Stimulated activated naive CD8-positive, alpha-beta T cell treated with anti-CD3 and anti-CD28 coated beads, Interleukin-15, Interleukin-2, amounts not matched to agents 100 U/mL and 50 U/mL, for 24 hours (primary cell): ENCODE measurements at regions not wholly inside any gene's neighbourhood (a gene's known extent, or its start where the extent isn't known, plus 50 kb on each side); places are given as distances from the start of the nearest gene placed in this dataset.

ENCODE experiments used
- ATAC-seq: fragments of 150-1000 bp; cut with Tn5 transposase; one replicate; pipeline ENCODE4 v1.10.0; 2021
- DNase-seq: peaks from one replicate; pipeline ENCODE4 v3.0.0; 2021

DNA sequence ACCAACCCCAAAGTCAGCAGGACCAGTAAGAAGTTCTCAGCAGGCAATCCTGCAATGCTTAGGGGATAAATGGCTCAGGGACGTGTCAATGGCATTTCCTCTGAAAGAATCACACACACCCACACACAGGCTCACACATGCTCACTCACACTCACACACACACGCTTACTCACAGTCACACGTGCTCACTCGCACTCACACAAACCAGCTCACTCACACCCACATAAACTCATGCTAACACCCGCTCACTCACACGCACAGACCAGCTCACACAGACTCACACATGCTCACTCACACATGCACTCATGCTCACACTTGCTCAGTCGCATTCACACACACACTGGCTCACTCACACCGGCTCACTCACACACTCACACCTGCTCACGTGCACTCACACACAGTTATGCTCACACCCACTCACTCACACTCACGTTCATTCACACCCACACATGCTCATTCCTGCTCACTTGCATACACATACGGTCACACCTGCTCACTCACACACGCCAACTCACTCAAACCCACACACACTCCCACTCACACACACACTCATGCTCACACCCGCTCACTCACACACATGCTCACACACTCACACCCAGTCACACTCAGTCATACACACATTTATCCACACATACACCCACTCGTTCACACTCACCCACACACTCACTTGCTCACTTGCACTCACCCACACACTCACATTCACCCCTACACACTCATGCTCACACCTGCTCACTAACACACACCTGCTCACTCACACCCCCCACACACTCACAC lies 436.8 kb downstream of the BCL11B start:
- DNase-seq (no peak), ATAC-seq (no peak)

DNA sequence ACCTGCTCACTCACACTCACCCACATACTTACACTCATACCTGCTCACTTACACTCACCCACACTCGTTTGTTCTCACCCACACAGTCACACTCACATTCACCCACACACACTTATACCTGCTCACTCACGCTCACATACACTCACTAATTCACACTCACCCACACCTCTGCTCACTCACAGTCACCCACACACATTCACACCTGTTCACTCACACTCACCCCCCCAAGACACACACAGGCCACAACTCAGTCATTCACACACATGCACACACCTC lies 436.2 kb downstream of the BCL11B start:
- DNase-seq: no peak
- ATAC-seq: no peak

DNA sequence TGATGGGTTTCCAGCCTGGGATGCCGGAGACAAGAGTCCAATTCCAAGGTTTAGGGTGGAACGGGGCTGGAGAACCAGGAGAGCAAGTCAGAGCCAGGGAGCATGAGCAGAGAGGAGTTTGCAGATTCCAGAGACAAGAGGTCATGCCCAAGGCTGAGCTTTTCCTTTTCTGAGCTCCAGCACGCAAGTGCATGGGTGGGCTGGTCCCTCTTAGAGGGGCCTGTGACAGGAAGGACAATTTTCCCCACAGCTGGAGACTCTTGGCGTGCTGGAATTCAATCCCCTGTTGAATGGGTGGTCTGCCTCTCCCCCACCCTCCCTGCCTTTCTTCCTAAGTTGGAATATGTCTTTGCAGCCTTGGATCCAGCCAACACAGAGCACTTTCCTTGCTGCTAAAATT lies 431.9 kb downstream of the BCL11B start:
- no peak for ATAC-seq
- no peak for DNase-seq

DNA sequence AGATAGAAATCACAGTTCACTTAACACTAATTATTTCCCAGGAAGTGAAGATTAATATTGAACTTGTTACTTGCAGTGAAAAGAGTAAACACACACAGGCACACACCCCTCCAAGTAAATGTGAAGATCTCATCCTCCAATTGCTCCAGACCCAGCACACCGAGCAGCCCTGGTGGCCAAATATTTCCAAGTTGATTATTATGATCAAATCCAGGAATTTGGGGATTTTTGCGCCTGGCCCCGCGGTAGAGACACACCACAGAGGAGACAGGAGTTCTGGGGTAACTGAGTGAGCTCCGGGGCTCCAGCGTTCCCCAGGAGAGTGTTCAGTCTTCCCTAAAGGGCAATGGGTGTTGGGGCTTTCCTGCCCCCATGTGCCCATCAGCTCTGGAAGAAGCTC lies 431.5 kb downstream of the BCL11B start:
- ATAC-seq: no peak
- no peak for DNase-seq

DNA sequence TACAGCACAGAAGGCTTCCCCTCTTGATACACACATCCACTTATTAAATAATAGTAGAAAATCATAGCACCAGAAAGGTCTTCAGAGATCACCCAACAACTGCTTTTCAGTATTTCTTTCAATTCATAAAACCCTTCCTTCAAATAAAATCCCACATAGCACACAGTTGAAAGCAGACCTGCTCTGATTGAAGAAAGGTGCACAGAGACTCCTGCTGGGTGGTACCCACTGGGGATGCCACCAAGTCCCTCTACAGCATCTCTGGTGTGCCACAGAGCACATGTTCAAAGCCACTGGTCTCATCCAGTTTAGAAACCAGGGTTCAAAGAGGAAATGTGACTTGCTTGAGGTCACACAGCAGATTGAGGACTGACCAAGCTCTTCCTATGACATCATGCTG lies 427.5 kb downstream of the BCL11B start:
- ATAC-seq (no peak), DNase-seq (no peak)

DNA sequence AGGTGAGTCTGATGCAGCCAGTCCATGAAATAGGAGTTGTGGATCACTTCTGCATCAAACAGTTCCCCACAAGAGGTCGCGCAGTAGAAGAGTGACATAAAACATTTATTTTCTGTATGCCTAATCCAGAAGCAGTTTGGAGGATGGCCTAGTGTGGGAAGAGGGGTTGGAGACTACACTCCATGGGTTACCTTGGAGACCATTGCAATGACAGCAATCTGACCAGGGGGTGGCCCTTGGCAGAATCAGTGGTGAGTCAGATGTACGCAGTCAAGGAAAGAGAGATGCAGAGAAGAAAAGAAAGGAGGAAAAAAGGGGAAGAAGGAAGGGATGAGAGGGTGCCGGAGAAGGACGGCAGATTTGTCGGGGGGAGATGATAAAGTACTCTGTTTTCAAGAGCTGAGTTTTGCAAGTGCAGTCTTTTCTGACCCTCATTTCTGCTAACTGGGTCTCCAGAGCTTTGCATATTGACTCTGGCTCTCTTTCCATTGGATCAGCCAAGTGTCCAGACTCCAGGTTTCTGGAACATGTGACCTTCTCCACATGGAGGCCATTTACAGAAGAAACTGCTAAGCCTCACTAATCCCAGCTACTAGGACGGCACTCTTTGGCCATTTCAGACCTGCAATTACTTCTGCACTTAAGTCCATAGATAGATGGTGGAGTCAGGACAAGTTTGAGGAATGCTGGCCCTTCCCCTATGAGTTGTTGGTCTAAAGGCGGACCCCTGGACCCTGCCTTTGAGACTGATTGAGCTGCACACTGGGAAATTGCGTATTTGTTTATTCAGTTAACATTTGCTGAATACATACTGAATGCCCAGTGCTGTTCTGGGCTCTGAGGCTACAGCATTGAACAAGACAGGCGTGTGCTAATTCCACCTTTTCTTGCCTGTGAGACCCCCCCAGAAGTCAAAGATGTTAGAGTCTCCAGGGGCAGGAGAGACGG lies 424.2 kb downstream of the BCL11B start:
- no peak for ATAC-seq
- DNase-seq: no peak

DNA sequence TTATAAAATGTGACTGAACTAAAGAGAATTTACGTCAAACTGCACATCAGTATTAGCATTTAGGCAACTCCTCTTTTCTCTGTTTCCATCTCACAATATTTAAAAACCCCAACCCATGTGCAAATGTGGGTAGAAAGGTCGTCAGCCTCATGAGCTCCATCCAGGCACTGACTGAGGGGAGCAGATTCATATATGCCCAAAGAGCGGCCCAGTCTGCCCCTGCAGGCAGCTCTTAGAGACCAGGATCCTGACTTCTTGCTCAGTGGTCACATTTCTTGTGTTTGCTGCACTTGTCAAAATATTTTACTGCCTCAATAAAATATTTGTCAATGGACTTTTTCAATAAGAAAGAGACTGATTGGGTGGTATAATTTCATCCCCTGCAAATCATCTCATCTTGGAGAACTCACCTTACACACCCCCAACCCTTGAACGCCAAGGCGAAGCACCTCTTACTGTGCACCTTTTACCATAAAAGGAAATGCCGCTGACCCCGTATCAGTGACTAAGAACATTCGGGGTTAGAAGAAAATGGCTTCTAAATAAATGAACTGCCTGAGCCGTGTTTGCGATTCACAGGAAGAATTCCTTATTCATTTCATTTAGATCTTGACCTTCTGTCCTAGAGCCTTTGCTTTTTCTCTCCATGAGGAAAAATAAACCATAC lies 418.8 kb downstream of the BCL11B start:
- DNase-seq: no peak
- ATAC-seq: no peak

DNA sequence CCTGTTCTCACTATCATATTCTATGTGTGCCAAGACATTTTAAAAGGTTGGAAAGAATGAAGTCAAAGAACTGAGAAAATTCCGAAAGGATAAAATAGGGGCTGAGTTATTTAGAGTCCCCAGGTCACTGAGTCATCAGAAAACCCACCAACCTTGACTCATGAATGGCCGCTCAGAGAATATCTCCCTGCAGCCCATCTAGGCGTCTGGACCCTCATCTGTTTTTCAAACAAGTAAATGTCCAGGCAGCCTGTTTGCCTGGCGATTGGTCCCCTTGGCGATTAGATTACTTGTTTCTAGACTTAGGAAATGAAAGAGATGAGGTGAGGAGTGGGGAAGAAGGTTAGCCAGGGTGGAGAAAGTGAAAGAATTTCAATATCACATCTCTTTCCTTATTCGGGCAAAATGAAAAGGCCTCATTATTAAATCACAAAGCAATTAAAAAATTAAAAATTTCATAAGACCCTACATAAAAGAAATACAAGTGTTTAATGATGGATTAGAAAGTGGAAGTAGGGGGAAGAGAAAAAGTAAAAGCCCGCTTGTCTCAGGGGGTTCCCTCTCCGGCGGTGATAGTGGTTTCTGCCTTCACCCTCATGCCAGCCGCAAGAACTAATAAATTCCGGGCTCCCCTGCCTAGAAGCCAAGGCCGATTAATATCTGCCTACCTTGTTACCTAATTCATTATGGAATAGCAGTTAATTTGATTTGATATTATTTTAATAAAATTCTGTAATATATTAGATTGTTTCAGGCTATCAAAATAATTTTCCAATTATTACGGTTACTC lies 415.9 kb downstream of the BCL11B start:
- ATAC-seq: no peak
- no peak for DNase-seq

DNA sequence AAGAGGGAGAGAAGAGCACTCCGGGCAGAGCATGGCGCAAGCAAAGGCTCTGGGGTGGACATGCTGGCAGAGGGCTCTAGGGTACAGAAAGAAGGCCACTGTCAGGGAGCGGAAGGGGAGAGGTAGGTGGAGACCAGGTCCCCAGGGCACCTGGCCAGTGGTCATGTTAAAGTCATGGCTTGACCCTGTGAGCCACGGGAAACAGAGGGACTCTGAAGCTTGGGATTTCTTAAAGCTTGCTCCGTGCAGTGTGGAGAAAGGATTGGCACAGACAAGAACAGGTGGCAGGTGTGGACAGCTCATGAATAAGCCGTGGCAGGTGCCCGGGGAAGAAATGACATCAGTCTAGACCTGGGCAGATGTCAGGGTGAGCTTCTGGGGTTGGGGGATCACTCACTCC lies 413.8 kb downstream of the BCL11B start:
- DNase-seq: no peak
- no peak for ATAC-seq

DNA sequence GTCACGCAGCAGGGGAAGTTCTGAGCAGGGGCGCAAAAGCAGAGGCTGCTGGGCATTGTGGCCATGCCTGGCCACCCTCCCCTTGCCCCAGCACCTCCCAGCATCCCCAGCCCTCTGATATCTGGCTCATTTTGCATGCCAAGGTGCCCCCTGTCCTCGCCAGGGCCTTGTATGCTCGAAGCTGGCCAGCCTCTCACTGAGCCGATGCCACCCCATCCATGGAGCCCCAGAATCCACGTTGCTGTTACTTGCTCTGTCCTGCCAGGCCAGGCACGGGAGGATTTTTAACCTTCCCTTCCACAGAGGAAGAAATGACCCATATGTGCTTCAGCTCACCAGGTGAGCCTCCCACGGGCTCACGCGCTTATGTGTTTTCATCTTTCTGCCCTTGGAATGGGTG lies 413.4 kb downstream of the BCL11B start:
- DNase-seq (no peak), ATAC-seq (no peak)

DNA sequence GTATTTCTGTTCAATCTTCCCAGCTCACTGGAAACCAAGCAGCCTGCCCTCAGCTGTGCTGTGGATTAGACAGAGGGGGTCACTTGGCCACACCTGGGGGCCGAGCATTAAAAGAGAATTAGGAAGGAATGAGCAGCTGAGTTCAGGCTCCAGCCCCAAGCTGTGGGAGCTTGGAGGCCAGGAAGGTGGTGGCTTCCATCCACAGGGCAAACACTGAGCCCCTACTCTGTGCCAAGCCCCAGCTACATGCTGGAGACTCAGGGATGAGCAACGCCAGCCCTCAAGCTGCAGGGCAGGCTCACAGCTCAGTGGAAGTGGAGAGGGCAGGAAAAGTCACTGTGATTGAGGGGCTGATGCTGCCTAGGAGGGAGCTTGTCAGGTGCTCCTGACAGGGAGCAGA lies 412.7 kb downstream of the BCL11B start:
- DNase-seq (no peak), ATAC-seq (no peak)

DNA sequence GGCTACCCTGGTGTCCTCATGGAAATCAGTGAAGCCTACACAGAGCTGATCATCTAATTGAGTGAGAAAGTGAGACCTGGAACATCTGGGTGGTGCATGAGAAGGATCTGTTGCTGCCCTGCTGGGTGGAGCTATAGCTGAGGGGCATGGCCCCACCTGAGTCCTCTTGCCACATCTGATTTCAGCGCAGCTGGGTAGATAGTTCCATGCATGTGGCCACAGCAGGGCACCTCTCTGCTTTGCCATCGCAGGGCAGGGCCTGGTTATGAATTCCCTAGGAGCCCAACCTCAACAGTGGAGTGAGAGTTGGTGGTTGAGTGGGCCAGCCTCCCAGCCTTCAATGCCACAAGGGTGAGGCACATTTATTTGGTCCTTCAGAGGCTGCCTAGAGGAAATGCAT lies 407.8 kb downstream of the BCL11B start:
- DNase-seq: no peak

DNA sequence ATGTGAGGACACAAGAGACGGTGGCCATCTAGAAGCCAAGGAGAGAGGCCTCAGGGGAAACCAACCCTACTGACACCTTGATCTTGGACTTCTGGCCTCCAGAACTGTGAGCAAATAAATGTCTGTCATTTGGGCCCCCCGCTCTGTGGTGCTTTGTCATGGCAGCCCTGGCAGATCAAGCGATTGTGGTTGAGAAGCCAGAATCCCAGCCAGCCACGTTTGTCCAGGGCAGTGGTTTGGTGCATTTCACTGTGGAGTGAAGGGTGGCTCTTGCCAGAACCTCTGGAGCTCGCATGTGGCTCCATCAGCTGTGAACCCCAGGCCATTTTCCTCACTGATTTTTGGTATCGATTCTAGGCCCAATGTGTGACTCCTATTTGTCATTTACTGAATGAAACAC lies 404.9 kb downstream of the BCL11B start:
- DNase-seq: no peak

More for the DNA sequence above, 407.8 kb downstream of the BCL11B start:
- ATAC-seq: no peak

DNA sequence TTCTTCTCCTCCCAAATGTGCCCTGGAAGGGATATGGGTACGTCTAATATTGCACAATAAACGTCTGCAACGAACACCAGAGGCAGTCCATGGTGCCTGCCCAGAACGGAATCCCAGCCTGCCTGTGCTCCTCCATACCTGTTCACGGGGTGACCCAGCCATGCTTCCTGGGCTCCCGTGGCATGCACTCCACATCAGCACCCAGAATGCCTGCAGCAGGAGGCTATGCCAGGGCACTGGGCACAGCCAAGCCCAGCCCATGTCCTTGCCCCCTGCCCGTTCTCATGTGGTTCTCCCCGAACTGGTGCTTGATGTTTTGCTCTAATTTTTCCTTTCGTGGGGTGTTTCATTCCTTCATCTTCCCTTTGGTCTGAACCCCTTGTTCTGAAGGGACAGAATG lies 404.3 kb downstream of the BCL11B start:
- no peak for ATAC-seq

More for the DNA sequence above, 404.9 kb downstream of the BCL11B start:
- ATAC-seq: no peak

DNA sequence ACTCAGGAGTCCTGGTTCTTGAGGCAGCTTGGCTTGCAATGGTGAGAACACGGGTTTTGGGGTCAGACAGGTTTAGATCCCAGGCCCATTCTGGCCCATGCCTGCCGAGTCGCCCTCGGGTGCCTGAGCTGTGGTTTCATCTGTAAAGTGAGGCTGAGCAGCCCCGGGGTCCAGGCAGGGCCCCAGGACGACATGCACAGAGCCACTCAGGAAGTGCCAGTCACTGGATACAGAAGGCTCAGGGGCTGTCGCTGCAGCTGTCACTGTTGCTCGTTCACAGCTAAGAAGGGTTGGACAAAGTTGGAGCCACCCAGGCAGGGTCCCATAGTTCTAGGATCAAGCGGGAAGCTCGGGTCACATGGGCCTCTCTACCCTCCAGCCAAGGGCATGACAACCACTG lies 403.1 kb downstream of the BCL11B start:
- DNase-seq (no peak), ATAC-seq (no peak)

More for the DNA sequence above, 404.3 kb downstream of the BCL11B start:
- no peak for DNase-seq

DNA sequence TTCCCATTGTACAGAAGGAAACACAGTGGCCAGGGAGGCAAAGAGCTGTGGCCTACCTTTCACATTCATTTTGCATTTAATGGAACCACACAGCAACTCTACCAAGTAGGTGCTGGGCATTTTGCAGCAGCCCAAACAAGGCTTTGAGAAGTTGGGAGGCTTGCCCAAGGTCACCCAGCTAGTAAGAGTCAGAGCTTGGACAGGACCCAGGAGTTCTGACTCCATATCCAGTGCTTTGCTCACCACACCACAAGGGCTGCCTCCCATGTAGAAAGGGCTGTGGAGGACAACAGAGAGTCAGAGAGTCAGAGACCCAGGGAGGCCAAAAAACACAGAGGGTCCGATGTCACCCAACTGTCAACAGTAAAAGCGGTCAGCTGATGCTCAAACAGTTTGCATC lies 400.2 kb downstream of the BCL11B start:
- DNase-seq (no peak), ATAC-seq (no peak)

DNA sequence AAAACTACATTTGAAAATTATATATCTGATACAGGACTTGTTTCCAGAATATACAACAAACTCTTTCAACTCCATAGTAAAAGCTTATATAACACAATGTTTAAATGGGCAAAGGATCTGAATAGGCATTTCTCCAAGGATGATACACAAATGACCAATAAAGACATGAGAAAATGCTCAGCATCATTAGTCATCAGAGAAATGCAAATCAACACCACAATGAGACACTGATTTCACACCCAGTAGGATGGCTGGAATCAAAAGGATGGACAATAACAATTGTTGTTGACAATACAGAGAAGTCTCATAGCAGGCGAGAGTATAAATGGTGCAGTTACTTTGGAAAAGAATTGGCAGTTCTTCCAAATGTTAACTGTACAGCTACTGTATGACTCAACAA lies 394.9 kb downstream of the BCL11B start:
- no peak for DNase-seq

DNA sequence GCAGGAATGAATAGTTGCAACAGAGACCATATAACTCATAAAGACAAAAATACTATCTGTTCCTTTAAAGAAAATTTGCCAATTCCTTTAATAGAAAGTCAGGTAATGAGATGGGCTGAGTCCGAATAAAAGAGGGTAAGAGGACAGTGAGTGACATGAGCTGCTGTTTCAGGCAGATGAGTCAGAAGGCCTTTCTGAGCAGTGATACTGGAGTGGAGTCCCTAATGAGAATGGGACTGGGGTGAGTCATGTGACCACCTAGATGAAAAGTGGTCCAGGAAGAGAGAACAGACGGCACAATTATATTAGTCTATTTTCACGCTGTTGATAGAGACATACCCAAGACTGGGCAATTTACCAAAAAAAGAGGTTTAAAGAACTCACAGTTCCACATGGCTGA lies 393.7 kb downstream of the BCL11B start:
- no peak for DNase-seq
- no peak for ATAC-seq

More for the DNA sequence above, 394.9 kb downstream of the BCL11B start:
- ATAC-seq: no peak

DNA sequence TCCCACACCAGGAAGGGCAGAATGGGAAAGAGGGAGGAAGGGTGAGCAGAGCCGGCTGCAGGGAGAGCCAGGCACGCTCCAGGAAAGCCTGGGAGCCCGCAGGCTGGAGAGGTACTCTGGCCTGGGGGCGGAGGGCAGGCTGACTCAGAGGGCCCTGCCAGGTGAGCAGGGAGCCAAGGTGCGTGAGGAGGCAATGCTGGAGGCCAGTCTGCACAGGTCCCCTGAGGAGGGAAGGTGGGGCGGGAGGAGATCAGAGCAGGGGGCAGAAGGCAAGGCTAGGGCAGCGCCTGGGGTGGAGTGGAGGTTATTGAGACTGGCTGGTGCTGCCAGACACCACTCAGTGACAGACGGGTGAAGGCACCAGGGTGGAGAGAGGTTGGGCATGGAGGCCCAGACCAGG lies 385.0 kb downstream of the BCL11B start:
- ATAC-seq (no peak), DNase-seq (no peak)

DNA sequence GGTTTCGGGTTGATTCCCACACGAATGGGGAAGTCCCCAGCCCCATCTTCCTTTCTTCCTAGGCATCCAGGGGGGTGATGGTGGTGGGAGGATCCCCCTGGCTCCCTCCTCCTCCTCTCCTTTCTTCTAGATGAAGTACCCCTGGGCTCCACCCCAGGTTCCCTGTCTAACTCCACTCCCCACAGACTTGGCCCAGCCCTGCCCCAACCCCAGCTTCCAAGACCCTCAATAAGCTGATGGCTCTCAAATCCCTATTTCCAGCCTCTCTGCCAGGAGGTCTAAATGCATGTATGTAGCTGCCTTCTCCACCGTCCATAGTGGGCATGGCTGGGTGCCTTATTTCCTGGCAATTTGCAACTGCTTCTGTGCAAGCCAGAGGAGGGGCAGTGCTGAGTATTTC lies 383.7 kb downstream of the BCL11B start:
- no peak for ATAC-seq

DNA sequence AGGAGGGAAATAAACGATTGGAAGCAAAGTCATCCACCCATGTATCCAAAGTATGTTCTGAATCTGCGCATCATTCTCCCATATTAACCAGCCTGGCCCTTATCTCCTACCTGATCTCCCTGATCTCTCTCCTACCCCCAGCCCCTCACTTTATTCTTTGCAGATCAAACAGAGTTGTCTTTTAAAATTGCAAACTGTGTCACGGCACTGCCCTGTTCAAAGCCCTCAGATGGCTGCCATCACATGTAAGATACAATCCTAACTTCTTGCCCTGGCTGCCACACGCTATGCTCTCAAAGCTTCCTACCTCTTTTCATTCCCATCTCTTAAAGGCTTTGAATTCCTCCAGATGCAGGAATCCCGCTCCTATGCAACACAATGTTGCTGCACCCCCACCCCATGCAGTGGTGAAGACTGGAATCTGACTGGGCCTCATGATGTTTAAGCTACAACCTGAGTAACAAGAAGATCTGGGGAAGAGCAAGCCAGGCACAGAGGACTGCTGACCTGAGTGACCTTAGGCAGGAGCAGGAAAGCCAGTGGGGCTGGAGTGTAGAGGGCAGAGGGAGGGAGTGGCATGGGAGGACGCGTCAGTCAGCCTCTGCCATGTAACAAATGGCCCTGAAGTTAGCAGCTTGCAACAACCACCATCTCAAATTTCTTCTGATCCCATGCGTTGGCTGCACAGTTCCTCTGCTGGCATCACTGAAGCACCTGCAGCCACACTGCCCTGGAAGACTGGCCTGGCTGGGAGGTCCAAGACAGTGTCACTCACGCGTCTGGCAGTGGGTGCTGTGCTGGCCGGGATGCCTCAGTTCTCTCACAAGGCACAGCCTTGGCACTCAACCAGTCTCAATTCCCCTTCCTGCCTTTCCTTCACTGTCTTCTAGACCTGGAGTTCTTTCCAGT lies 382.8 kb downstream of the BCL11B start:
- no peak for ATAC-seq
- no peak for DNase-seq

More for the DNA sequence above, 383.7 kb downstream of the BCL11B start:
- DNase-seq: no peak
